HepG2 (cell line): ENCODE measurements at regions not wholly inside any gene's neighbourhood (a gene's known extent, or its start where the extent isn't known, plus 50 kb on each side); places are given as distances from the start of the nearest gene placed in this dataset.

Experiments
- ATAC-seq: fragments of 200-7000 bp; cut with Tn5 transposase; 3 replicates; pipeline ENCODE4 v1.9.1; 2020; ENCODE audit warnings: mild to moderate bottlenecking, moderate library complexity
- BruUV-seq: library from RNA; stranded (reverse); fragments of 400-500 nt; replicated peaks from 2 replicates; lab custom pipeline; 2021; lab: Mats Ljungman, UMichigan
- CTCF ChIA-PET: fragments of 300-600 bp; formaldehyde crosslinking; extraction: SDS; loops from one replicate; lab custom pipeline; 2021; ENCODE audit warnings: low total read pairs, inconsistent platforms, low intra/inter-chr PET ratio; lab: Yijun Ruan, JAX
- POLR2A ChIA-PET: fragments of 350-600 bp; sonication (Branson Sonifier 250); formaldehyde crosslinking; loops from one replicate; lab custom pipeline; 2020; ENCODE audit warnings: antibody characterized with exemption, inconsistent platforms; lab: Yijun Ruan, JAX
- DNase-seq: peaks from one replicate; pipeline ENCODE4 v3.0.0-alpha.2; 2015; ENCODE audit warnings: low spot score
- FAIRE-seq: peaks from 3 replicates; lab custom pipeline; 2011; peaks lifted over from hg19 to GRCh38; lab: Jason Lieb, UNC
- H2AFZ ChIP-seq: one replicate; pipeline ENCODE4 v1.6.1; 2011; ENCODE audit warnings: low read length, inconsistent platforms
- H3K27ac ChIP-seq: fragments of 300-600 bp; 3 replicates; pipeline ENCODE4 v1.8.0; 2011; ENCODE audit warnings: mixed run types, mild to moderate bottlenecking, mixed read lengths, low read length, inconsistent platforms; ENCODE audit not compliant: insufficient read depth; ENCODE audit errors: extremely low read length
- H3K27me3 ChIP-seq, 2 experiments: fragments of 200-600 bp in 1 of 2; 2 replicates in 1 of 2; 3 replicates in 1 of 2; pipeline versions ENCODE4 v1.6.0 to v1.8.0; 2011; ENCODE audit warnings: low read length in 2 of 2, mild to moderate bottlenecking in 2 of 2, moderate library complexity in 2 of 2, inconsistent platforms in 1 of 2; ENCODE audit not compliant: insufficient read depth in 2 of 2, control insufficient read depth in 1 of 2
- H3K36me3 ChIP-seq, 2 experiments: fragments of 200-600 bp in 1 of 2; replicated peaks in 1 of 2; 2 replicates in 1 of 2; 3 replicates in 1 of 2; pipeline versions ENCODE4 v1.5.1 to v1.8.0; 2011; ENCODE audit warnings: low read length in 2 of 2, inconsistent platforms in 1 of 2; ENCODE audit not compliant: insufficient read depth in 2 of 2, control insufficient read depth in 1 of 2
- H3K4me1 ChIP-seq: 2 replicates; pipeline ENCODE4 v1.5.1; 2012; ENCODE audit warnings: low read length, inconsistent platforms; ENCODE audit not compliant: insufficient read depth
- H3K4me2 ChIP-seq: 2 replicates; pipeline ENCODE4 v1.6.0; 2011; ENCODE audit warnings: low read depth, low read length, inconsistent platforms
- H3K4me3 ChIP-seq, 3 experiments: fragments of 200-600 bp in 1 of 3; sonication (generic), shearing (Covaris generic) in 1 of 3; replicated peaks in 1 of 3; 2 replicates each; pipeline ENCODE4 v1.5.1; 2011 to 2016; ENCODE audit warnings: low read length in 3 of 3, inconsistent platforms in 2 of 3, low read depth in 2 of 3, mild to moderate bottlenecking in 2 of 3, control low read depth in 1 of 3, mixed read lengths in 1 of 3; ENCODE audit not compliant: insufficient read depth in 1 of 3
- H3K79me2 ChIP-seq: one replicate; pipeline ENCODE4 v1.6.1; 2011; ENCODE audit warnings: low read length, inconsistent platforms; ENCODE audit not compliant: insufficient read depth
- H3K9ac ChIP-seq: 2 replicates; pipeline ENCODE4 v1.6.0; 2011; ENCODE audit warnings: mild to moderate bottlenecking, low read depth, low read length, inconsistent platforms; ENCODE audit not compliant: insufficient read depth
- H3K9me3 ChIP-seq: 2 replicates; pipeline ENCODE4 v1.5.1; 2012; ENCODE audit warnings: mild to moderate bottlenecking, low read length
- H4K20me1 ChIP-seq: 2 replicates; pipeline ENCODE4 v1.6.0; 2011; ENCODE audit warnings: inconsistent platforms, mild to moderate bottlenecking, low read length, moderate library complexity; ENCODE audit not compliant: insufficient read depth
- ATF7-NPFF ChIP-seq: sonication (generic); formaldehyde crosslinking; IDR thresholded peaks from 2 replicates; pipeline ENCODE4 v1.8.1; 2023; ENCODE audit warnings: mild to moderate bottlenecking, low read depth, missing genetic modification reagents, moderate library complexity
- HHEX ChIP-seq: IDR thresholded peaks from 2 replicates; pipeline ENCODE4 v1.6.1; 2016; ENCODE audit warnings: control low read depth
- KAT7 ChIP-seq: IDR thresholded peaks from 2 replicates; pipeline ENCODE4 v1.6.1; 2018; ENCODE audit warnings: borderline replicate concordance, missing compliant biosample characterization
- LRRFIP1 ChIP-seq: sonication (generic); formaldehyde crosslinking; conservative IDR thresholded peaks from 2 replicates; pipeline ENCODE4 v1.4.0; 2020; ENCODE audit warnings: missing genetic modification reagents
- MED1 ChIP-seq: sonication (generic); formaldehyde crosslinking; IDR thresholded peaks from 2 replicates; pipeline ENCODE4 v1.4.0; 2020; ENCODE audit warnings: missing genetic modification reagents
- NFE2L1 ChIP-seq: sonication (generic); formaldehyde crosslinking; IDR thresholded peaks from 2 replicates; pipeline ENCODE4 v1.4.0; 2020; ENCODE audit warnings: missing genetic modification reagents, mild to moderate bottlenecking, borderline replicate concordance
- ZNF333 ChIP-seq: sonication (generic); formaldehyde crosslinking; IDR thresholded peaks from 2 replicates; pipeline ENCODE4 v1.4.0; 2020; ENCODE audit warnings: mild to moderate bottlenecking, missing genetic modification reagents, borderline replicate concordance
- ZNF564 ChIP-seq: sonication (generic); formaldehyde crosslinking; IDR thresholded peaks from 2 replicates; pipeline ENCODE4 v1.8.1; 2023; ENCODE audit warnings: mild to moderate bottlenecking, missing genetic modification reagents
- ZNF720 ChIP-seq: sonication (generic); formaldehyde crosslinking; IDR thresholded peaks from 2 replicates; pipeline ENCODE4 v1.4.0; 2020; ENCODE audit warnings: missing genetic modification reagents
- ZSCAN12 ChIP-seq: sonication (generic); formaldehyde crosslinking; IDR thresholded peaks from 2 replicates; pipeline ENCODE4 v1.9.0; 2021; ENCODE audit warnings: mild to moderate bottlenecking, missing genetic modification reagents
- WGBS: methylation state at CpG from one replicate; pipeline ENCODE4 v1.1.6; 2017; ENCODE audit warnings: low lambda C conversion rate; 5-methylcytosine and 5-hydroxymethylcytosine counted together
- in situ Hi-C: cut with HindIII; loops from 2 replicates; pipeline ENCODE4 v1.10.0; 2017; ENCODE audit warnings: low pct_unique_long_range_greater_than_20kb; ENCODE audit not compliant: extremely low pct_ligation_motif_present
- intact Hi-C: fragments of 100-400 bp; cut with micrococcal nuclease; formaldehyde crosslinking; loops from one replicate; pipeline ENCODE4 v1.10.0; 2022; ENCODE audit not compliant: unreplicated experiment
- TF ChIP-seq, protein P1 (sequence below): sonication (generic); formaldehyde crosslinking; IDR thresholded peaks from 2 replicates; pipeline ENCODE4 v1.4.0; 2020; ENCODE audit warnings: low read depth, mild to moderate bottlenecking, missing genetic modification reagents
- TF ChIP-seq, protein P2 (sequence below): sonication (generic); formaldehyde crosslinking; IDR thresholded peaks from 2 replicates; pipeline ENCODE4 v1.4.0; 2020; ENCODE audit warnings: missing genetic modification reagents
- TF ChIP-seq, protein P3 (sequence below): sonication (generic); formaldehyde crosslinking; IDR thresholded peaks from 2 replicates; pipeline ENCODE4 v1.4.0; 2020; ENCODE audit warnings: missing genetic modification reagents, borderline replicate concordance
- TF ChIP-seq, protein P4 (sequence below): sonication (generic); formaldehyde crosslinking; IDR thresholded peaks from 2 replicates; pipeline ENCODE4 v1.8.1; 2022; ENCODE audit warnings: low read depth, mild to moderate bottlenecking, missing genetic modification reagents

DNA sequence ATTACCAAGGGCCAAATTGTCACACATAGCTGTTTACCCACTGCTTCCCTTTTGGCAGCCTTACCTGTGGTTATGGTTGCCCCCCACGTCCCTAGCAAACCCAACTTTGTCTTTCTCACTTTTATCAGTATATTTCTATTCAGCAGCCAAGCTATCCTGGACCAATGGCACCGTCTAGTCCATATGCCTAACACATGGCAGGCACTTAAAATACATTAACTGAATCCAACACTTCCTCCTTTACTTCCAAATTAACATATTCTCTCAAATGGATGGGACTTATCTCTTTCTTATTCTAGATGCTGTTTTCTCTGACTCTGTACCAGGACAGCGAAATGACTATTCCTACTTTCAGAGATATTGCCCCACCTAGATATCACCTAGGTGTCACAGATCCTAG is 50.9 kb upstream of the SLC44A1 start:
- FAIRE-seq: no peak
- ChIA-PET CTCF (no interaction called here), POLR2A (no interaction called here)
- H2AFZ ChIP-seq: no peak overlapping the region
- ATAC-seq: no peak
- no peak for DNase-seq
- no peaks in the 10 kb centered on the region for H3K79me2 ChIP-seq
- H3K27ac ChIP-seq: no peak overlapping the region
- BruUV-seq: no TSS peak
- no peaks in the 10 kb centered on the region for H3K27me3 ChIP-seq
- H4K20me1 ChIP-seq: no peaks in the 10 kb centered on the region
- in situ Hi-C loops: no loop called here
- no peak overlapping the region for H3K9ac ChIP-seq
- H3K36me3 ChIP-seq: no peaks in the 10 kb centered on the region
- 94% methylated on average over 3 of the region's 3 CpGs for WGBS
- intact Hi-C loops: loop anchor here (5.0 kb wide), 2 partner anchors 44 to 99 kb away; no protein-coding TSS in a partner anchor
- no peaks in the 10 kb centered on the region for H3K9me3 ChIP-seq
- peaks cover 45% of the 10 kb centered on the region for H3K4me1 ChIP-seq
- H3K4me3 ChIP-seq: no peak overlapping the region
- no peak overlapping the region for H3K4me2 ChIP-seq
- TF ChIP-seq MED1 (CRISPR knock-in tag) (no peak), ZNF564 (no peak), ZSCAN12 (CRISPR knock-in tag) (no peak), ATF7-NPFF (CRISPR knock-in tag) (no peak), ZNF333 (CRISPR knock-in tag) (no peak), HHEX (CRISPR knock-in tag) (no peak), ZNF720 (no peak), LRRFIP1 (no peak), KAT7 (CRISPR knock-in tag) (no peak), NFE2L1 (CRISPR knock-in tag) (no peak)
- TF ChIP-seq, protein P1, sequence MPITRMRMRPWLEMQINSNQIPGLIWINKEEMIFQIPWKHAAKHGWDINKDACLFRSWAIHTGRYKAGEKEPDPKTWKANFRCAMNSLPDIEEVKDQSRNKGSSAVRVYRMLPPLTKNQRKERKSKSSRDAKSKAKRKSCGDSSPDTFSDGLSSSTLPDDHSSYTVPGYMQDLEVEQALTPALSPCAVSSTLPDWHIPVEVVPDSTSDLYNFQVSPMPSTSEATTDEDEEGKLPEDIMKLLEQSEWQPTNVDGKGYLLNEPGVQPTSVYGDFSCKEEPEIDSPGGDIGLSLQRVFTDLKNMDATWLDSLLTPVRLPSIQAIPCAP (CRISPR knock-in tag): no peak
- TF ChIP-seq, protein P2, sequence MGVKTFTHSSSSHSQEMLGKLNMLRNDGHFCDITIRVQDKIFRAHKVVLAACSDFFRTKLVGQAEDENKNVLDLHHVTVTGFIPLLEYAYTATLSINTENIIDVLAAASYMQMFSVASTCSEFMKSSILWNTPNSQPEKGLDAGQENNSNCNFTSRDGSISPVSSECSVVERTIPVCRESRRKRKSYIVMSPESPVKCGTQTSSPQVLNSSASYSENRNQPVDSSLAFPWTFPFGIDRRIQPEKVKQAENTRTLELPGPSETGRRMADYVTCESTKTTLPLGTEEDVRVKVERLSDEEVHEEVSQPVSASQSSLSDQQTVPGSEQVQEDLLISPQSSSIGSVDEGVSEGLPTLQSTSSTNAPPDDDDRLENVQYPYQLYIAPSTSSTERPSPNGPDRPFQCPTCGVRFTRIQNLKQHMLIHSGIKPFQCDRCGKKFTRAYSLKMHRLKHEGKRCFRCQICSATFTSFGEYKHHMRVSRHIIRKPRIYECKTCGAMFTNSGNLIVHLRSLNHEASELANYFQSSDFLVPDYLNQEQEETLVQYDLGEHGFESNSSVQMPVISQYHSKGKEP (CRISPR knock-in tag): no peak
- TF ChIP-seq, protein P3, sequence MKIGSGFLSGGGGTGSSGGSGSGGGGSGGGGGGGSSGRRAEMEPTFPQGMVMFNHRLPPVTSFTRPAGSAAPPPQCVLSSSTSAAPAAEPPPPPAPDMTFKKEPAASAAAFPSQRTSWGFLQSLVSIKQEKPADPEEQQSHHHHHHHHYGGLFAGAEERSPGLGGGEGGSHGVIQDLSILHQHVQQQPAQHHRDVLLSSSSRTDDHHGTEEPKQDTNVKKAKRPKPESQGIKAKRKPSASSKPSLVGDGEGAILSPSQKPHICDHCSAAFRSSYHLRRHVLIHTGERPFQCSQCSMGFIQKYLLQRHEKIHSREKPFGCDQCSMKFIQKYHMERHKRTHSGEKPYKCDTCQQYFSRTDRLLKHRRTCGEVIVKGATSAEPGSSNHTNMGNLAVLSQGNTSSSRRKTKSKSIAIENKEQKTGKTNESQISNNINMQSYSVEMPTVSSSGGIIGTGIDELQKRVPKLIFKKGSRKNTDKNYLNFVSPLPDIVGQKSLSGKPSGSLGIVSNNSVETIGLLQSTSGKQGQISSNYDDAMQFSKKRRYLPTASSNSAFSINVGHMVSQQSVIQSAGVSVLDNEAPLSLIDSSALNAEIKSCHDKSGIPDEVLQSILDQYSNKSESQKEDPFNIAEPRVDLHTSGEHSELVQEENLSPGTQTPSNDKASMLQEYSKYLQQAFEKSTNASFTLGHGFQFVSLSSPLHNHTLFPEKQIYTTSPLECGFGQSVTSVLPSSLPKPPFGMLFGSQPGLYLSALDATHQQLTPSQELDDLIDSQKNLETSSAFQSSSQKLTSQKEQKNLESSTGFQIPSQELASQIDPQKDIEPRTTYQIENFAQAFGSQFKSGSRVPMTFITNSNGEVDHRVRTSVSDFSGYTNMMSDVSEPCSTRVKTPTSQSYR (CRISPR knock-in tag): no peak
- TF ChIP-seq, protein P4, sequence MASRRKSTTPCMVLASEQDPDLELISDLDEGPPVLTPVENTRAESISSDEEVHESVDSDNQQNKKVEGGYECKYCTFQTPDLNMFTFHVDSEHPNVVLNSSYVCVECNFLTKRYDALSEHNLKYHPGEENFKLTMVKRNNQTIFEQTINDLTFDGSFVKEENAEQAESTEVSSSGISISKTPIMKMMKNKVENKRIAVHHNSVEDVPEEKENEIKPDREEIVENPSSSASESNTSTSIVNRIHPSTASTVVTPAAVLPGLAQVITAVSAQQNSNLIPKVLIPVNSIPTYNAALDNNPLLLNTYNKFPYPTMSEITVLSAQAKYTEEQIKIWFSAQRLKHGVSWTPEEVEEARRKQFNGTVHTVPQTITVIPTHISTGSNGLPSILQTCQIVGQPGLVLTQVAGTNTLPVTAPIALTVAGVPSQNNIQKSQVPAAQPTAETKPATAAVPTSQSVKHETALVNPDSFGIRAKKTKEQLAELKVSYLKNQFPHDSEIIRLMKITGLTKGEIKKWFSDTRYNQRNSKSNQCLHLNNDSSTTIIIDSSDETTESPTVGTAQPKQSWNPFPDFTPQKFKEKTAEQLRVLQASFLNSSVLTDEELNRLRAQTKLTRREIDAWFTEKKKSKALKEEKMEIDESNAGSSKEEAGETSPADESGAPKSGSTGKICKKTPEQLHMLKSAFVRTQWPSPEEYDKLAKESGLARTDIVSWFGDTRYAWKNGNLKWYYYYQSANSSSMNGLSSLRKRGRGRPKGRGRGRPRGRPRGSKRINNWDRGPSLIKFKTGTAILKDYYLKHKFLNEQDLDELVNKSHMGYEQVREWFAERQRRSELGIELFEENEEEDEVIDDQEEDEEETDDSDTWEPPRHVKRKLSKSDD (CRISPR knock-in tag): no peak
